ENCODE measurements at regions not wholly inside any gene's neighbourhood (a gene's known extent, or its start where the extent isn't known, plus 50 kb on each side); places are given as distances from the start of the nearest gene placed in this dataset.

GRCh38 chr2:236686561-236686960 is 116.9 kb downstream of the ACKR3 start:
- DNase-seq (ENCODE audit: low read depth) = no peak
- H3K27me3 ChIP-seq (ENCODE audit: control insufficient read depth, insufficient read depth, low read length) = no peaks in the 10 kb centered on the region
- no peak overlapping the region for H3K4me3 ChIP-seq (ENCODE audit: low read depth, low read length)
- H3K36me3 ChIP-seq (ENCODE audit: control insufficient read depth, insufficient read depth, low read length) = no peaks in the 10 kb centered on the region
- no peak for TF ChIP-seq CTCF (IDR thresholded peaks at IDR 0.05; ENCODE audit: insufficient read depth, low read length, poor library complexity, severe bottlenecking)

GRCh38 chr2:236687296-236687965 is 117.8 kb downstream of the ACKR3 start:
- Histone ChIP-seq H3K4me3 (ENCODE audit: low read depth, low read length) (no peak overlapping the region), H3K36me3 (ENCODE audit: control insufficient read depth, insufficient read depth, low read length) (no peaks in the 10 kb centered on the region), H3K27me3 (ENCODE audit: control insufficient read depth, insufficient read depth, low read length) (no peaks in the 10 kb centered on the region)
- no peak for TF ChIP-seq CTCF (IDR thresholded peaks at IDR 0.05; ENCODE audit: insufficient read depth, low read length, poor library complexity, severe bottlenecking)
- no peak for DNase-seq (ENCODE audit: low read depth)

- no peak for TF ChIP-seq CTCF (IDR thresholded peaks at IDR 0.05; ENCODE audit: insufficient read depth, low read length, poor library complexity, severe bottlenecking)
- no peak for DNase-seq (ENCODE audit: low read depth)
- H3K27me3 ChIP-seq (ENCODE audit: control insufficient read depth, insufficient read depth, low read length) = no peaks in the 10 kb centered on the region
- no peak overlapping the region for H3K4me3 ChIP-seq (ENCODE audit: low read depth, low read length)
- H3K36me3 ChIP-seq (ENCODE audit: control insufficient read depth, insufficient read depth, low read length) = no peaks in the 10 kb centered on the region
Observed at GRCh38 chr2:236688157-236688556, 118.5 kb downstream of the ACKR3 start.

GRCh38 chr2:236688563-236689392 is 119.2 kb downstream of the ACKR3 start:
- H3K27me3 ChIP-seq (ENCODE audit: control insufficient read depth, insufficient read depth, low read length) = no peaks in the 10 kb centered on the region
- no peaks in the 10 kb centered on the region for H3K36me3 ChIP-seq (ENCODE audit: control insufficient read depth, insufficient read depth, low read length)
- H3K4me3 ChIP-seq (ENCODE audit: low read depth, low read length) = no peak overlapping the region
- TF ChIP-seq CTCF (IDR thresholded peaks at IDR 0.05; ENCODE audit: insufficient read depth, low read length, poor library complexity, severe bottlenecking) = no peak
- no peak for DNase-seq (ENCODE audit: low read depth)

- TF ChIP-seq CTCF (IDR thresholded peaks at IDR 0.05; ENCODE audit: insufficient read depth, low read length, poor library complexity, severe bottlenecking) = no peak
- Histone ChIP-seq H3K4me3 (ENCODE audit: low read depth, low read length) (no peak overlapping the region), H3K36me3 (ENCODE audit: control insufficient read depth, insufficient read depth, low read length) (no peaks in the 10 kb centered on the region), H3K27me3 (ENCODE audit: control insufficient read depth, insufficient read depth, low read length) (no peaks in the 10 kb centered on the region)
- no peak for DNase-seq (ENCODE audit: low read depth)
Observed at GRCh38 chr2:236689393-236689700, 119.7 kb downstream of the ACKR3 start.
